Heart left ventricle (tissue), 13 donors: ENCODE measurements at regions not wholly inside any gene's neighbourhood (a gene's known extent, or its start where the extent isn't known, plus 50 kb on each side); places are given as distances from the start of the nearest gene placed in this dataset.

ENCODE experiments used
- POLR2A ChIP-seq, 2 donors: fragments of 450-650 bp; IDR thresholded peaks; one replicate each; pipeline ENCODE4 v1.6.1; 2017; ENCODE audit warnings: antibody characterized with exemption in 2 of 2, mild to moderate bottlenecking in 2 of 2, moderate library complexity in 2 of 2
- TF ChIP-seq, protein P1 (sequence below), 12 donors: fragments of 200-600 bp; sonication (generic) in 4 of 12; IDR thresholded peaks; one replicate each; pipeline versions ENCODE4 v1.5.0 to v1.8.0; 2018 to 2022; ENCODE audit warnings: antibody characterized with exemption in 12 of 12, mild to moderate bottlenecking in 5 of 12
- donor health status: ischemic (EF 13 %, LVEDD 7.1; RV severe dilation, severe dysfunction).
- donor health status: DM: no; HTN: yes; CAD: no.
- donor health status: DM: no; HTN: no; CAD: no.
- donor health status: ischemic (EF 25% LVEDD 6.9; RV normal size, moderate dysfunction).
- donor health status: ischemic (EF 25% LVEDD 5.7; RV mildly dilated, moderate dysfunction).
- donor health status: ischemic (EF 35%, LVEDD 5.7; RV mildly dilated, moderate dysfunction).
- donor health status: nonischemic (EF 11% LVEDD 7.7; RV severe dilation, severe dysfunction).
- donor health status: DM: yes; HTN: yes; CAD: no.
- donor health status: PGD.
- donor health status: ischemic (EF 29% LVEDD 5.4; RV normal size, mild dysfunction).
- donor health status: nonischemic (EF 23%, LVEDD 6.1; RV moderate dilation, normal function).

DNA sequence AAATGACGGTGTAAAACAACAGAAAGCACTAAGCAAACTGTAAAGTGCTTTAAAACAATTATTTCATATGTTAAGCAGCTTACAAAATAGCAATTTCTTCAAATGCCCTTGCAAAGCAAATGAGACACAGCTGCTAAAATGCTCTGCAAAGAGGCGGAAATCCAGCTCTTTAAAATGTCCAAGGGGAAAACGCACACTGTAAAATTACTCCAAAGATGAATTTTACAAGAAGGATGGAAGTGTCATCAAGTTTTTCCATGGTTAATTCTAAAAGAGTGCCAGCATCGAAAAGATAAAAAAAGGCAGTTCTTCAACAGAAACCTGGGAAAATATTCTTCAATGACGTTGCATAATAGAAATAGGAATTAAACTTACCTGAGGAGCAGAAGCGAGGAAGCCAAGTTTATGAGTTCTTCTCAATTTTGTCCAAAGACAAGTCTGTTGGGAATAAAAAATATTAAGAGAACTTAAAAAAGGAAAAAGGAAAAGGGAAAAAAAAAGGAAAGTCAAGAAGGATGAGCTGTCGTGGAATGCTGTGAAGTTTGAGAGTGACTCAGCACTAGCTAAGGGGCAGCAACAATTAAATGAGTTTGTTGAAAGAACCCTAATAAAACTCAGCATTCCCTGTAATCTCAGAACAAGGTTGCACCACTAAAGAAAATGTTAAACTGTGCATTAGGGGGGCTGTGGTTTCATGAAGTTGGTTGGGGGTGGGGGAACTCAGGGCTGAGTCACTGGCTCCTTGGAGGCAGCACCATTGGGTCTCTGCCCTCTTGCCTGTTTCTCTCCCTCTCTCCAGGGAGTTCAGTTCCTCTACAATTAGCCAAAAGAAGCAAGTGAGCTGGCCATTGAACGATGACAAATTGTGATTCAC is 64.2 kb upstream of the BLID start:
- TF ChIP-seq, protein P1, sequence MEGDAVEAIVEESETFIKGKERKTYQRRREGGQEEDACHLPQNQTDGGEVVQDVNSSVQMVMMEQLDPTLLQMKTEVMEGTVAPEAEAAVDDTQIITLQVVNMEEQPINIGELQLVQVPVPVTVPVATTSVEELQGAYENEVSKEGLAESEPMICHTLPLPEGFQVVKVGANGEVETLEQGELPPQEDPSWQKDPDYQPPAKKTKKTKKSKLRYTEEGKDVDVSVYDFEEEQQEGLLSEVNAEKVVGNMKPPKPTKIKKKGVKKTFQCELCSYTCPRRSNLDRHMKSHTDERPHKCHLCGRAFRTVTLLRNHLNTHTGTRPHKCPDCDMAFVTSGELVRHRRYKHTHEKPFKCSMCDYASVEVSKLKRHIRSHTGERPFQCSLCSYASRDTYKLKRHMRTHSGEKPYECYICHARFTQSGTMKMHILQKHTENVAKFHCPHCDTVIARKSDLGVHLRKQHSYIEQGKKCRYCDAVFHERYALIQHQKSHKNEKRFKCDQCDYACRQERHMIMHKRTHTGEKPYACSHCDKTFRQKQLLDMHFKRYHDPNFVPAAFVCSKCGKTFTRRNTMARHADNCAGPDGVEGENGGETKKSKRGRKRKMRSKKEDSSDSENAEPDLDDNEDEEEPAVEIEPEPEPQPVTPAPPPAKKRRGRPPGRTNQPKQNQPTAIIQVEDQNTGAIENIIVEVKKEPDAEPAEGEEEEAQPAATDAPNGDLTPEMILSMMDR (IDR thresholded peaks at IDR 0.05): no peak
- TF ChIP-seq POLR2A (IDR thresholded peaks at IDR 0.05): no peak
